Transverse colon (tissue), 4 donors: ENCODE measurements at regions not wholly inside any gene's neighbourhood (a gene's known extent, or its start where the extent isn't known, plus 50 kb on each side); places are given as distances from the start of the nearest gene placed in this dataset.

Source experiments
- DNase-seq: peaks from one replicate; pipeline ENCODE4 v3.0.0-alpha.2; 2019
- H3K27ac ChIP-seq, 4 donors: fragments of 200-600 bp; sonication (generic); 2 replicates each; pipeline ENCODE4 v1.5.1; 2016 to 2018; ENCODE audit warnings: inconsistent platforms in 4 of 4
- H3K27me3 ChIP-seq: fragments of 200-600 bp; sonication (generic); 2 replicates; pipeline ENCODE4 v1.5.1; 2017; ENCODE audit warnings: inconsistent platforms
- H3K36me3 ChIP-seq, 4 donors: fragments of 200-600 bp; sonication (generic); 2 replicates each; pipeline ENCODE4 v1.5.1; 2017 to 2019; ENCODE audit warnings: inconsistent platforms in 4 of 4
- H3K4me1 ChIP-seq, 4 donors: fragments of 200-600 bp; sonication (generic); 2 replicates each; pipeline ENCODE4 v1.5.1; 2017 to 2020; ENCODE audit warnings: inconsistent platforms in 4 of 4
- H3K4me3 ChIP-seq, 4 donors: fragments of 200-600 bp; sonication (generic); 1 replicate in 1 of 4; 2 replicates in 3 of 4; pipeline versions ENCODE4 v1.5.1 to v1.6.1; 2017 to 2019; ENCODE audit warnings: inconsistent platforms in 4 of 4
- H3K9me3 ChIP-seq, 2 donors: fragments of 200-600 bp; sonication (generic); 2 replicates each; pipeline ENCODE4 v1.5.1; 2017 to 2019; ENCODE audit warnings: inconsistent platforms in 2 of 2
- EP300 ChIP-seq: sonication (generic); formaldehyde crosslinking; IDR thresholded peaks from one replicate; pipeline ENCODE4 v1.6.1; 2017; ENCODE audit warnings: antibody characterized with exemption, low read depth
- POLR2A ChIP-seq: fragments of 450-650 bp; IDR thresholded peaks from one replicate; pipeline ENCODE4 v1.6.1; 2016; ENCODE audit warnings: antibody characterized with exemption, mild to moderate bottlenecking, moderate library complexity
- POLR2AphosphoS5 ChIP-seq, 3 donors: sonication (generic); formaldehyde crosslinking; IDR thresholded peaks; one replicate each; pipeline ENCODE4 v1.6.1; 2016; ENCODE audit warnings: antibody characterized with exemption in 3 of 3
- WGBS, 2 donors: methylation state at CpG; one replicate each; pipeline ENCODE4 v1.1.5; 2018; ENCODE audit warnings: low coverage in 1 of 2; 5-methylcytosine and 5-hydroxymethylcytosine counted together
- in situ Hi-C, 4 donors: fragments of 200-750 bp; cut with MboI; loops; one replicate each; pipeline versions ENCODE4 v1.15.0 to v1.15.1; 2017; ENCODE audit warnings: low sequenced_read_pairs in 3 of 4, low pct_ligation_motif_present in 1 of 4, low pct_unique_long_range_greater_than_20kb in 1 of 4
- intact Hi-C: fragments of 100-400 bp; cut with DNase I; formaldehyde crosslinking; loops from one replicate; pipeline ENCODE4 v1.15.1; 2023; ENCODE audit warnings: low total_unique reads
- TF ChIP-seq, protein P1 (sequence below), 5 experiments: fragments of 200-600 bp in 3 of 5; fragments of 450-650 bp in 2 of 5; sonication (generic) in 3 of 5; IDR thresholded peaks; 1 replicate in 2 of 5; 2 replicates in 3 of 5; pipeline ENCODE4 v1.5.1; 2016 to 2017; ENCODE audit warnings: antibody characterized with exemption in 5 of 5, inconsistent platforms in 3 of 5, mild to moderate bottlenecking in 2 of 5, moderate library complexity in 1 of 5

DNA sequence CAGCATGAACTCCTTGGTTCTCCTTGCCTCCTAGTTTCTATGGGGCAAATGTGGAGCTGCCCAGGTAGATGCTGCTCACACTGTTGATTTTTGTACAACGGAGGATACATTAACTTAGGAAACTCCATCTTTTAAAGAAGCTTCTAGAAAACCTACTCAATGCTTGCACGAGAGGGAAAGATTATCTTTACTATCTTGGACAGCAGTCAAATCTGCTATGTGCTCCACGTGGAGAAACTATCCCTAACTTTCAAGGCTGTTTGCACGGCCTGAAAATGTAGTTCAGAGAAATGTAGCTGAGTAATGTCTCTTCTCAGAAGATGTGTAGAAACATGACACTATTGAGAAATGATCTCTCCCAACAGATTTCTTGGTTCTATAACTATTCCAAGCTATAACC is 1530.9 kb upstream of the PABPC4L start:
- no peaks in the 10 kb centered on the region for H3K9me3 ChIP-seq
- no peak for TF ChIP-seq POLR2A
- in situ Hi-C loops (no loop called here), intact Hi-C loops (no loop called here)
- H3K4me3 ChIP-seq: no peak overlapping the region
- H3K4me1 ChIP-seq: no peaks in the 10 kb centered on the region
- H3K27ac ChIP-seq: no peak overlapping the region
- no peak for DNase-seq
- 58 to 80% methylated on average over 2 to 4 of the region's 4 CpGs for WGBS, 2 donors
- no peaks in the 10 kb centered on the region for H3K27me3 ChIP-seq
- no peaks in the 10 kb centered on the region for H3K36me3 ChIP-seq

- no peaks in the 10 kb centered on the region for H3K4me1 ChIP-seq
- in situ Hi-C loops (no loop called here), intact Hi-C loops (no loop called here)
- DNase-seq: no peak
- TF ChIP-seq POLR2A (no peak), EP300 (no peak), POLR2AphosphoS5 (IDR thresholded peaks at IDR 0.05) (no peak)
- TF ChIP-seq, protein P1, sequence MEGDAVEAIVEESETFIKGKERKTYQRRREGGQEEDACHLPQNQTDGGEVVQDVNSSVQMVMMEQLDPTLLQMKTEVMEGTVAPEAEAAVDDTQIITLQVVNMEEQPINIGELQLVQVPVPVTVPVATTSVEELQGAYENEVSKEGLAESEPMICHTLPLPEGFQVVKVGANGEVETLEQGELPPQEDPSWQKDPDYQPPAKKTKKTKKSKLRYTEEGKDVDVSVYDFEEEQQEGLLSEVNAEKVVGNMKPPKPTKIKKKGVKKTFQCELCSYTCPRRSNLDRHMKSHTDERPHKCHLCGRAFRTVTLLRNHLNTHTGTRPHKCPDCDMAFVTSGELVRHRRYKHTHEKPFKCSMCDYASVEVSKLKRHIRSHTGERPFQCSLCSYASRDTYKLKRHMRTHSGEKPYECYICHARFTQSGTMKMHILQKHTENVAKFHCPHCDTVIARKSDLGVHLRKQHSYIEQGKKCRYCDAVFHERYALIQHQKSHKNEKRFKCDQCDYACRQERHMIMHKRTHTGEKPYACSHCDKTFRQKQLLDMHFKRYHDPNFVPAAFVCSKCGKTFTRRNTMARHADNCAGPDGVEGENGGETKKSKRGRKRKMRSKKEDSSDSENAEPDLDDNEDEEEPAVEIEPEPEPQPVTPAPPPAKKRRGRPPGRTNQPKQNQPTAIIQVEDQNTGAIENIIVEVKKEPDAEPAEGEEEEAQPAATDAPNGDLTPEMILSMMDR (IDR thresholded peaks at IDR 0.05): no peak
- 46 to 49% methylated on average over 2 of the region's 2 CpGs for WGBS, 2 donors
- H3K36me3 ChIP-seq: no peaks in the 10 kb centered on the region
- no peaks in the 10 kb centered on the region for H3K27me3 ChIP-seq
- no peak overlapping the region for H3K4me3 ChIP-seq
- H3K9me3 ChIP-seq: no peaks in the 10 kb centered on the region
- H3K27ac ChIP-seq: no peak overlapping the region
Observed at GRCh38 chr4:135731682-135732081, 1530.1 kb upstream of the PABPC4L start.

- H3K27ac ChIP-seq: no peak overlapping the region
- no peak overlapping the region for H3K4me3 ChIP-seq
- no peaks in the 10 kb centered on the region for H3K4me1 ChIP-seq
- in situ Hi-C loops (no loop called here), intact Hi-C loops (no loop called here)
- no peak for DNase-seq
- H3K27me3 ChIP-seq: no peaks in the 10 kb centered on the region
- no peaks in the 10 kb centered on the region for H3K9me3 ChIP-seq
- WGBS, 2 donors: 77 to 86% methylated on average over 2 of the region's 2 CpGs
- H3K36me3 ChIP-seq: no peaks in the 10 kb centered on the region
- TF ChIP-seq EP300: no peak
- no peak for TF ChIP-seq POLR2AphosphoS5 (IDR thresholded peaks at IDR 0.05)
Observed at GRCh38 chr4:135724421-135724820, 1522.8 kb upstream of the PABPC4L start.

- H3K27me3 ChIP-seq: no peaks in the 10 kb centered on the region
- no peaks in the 10 kb centered on the region for H3K9me3 ChIP-seq
- WGBS, 2 donors: 83 to 88% methylated on average over 1 of the region's 1 CpG
- intact Hi-C loops: no loop called here
- DNase-seq: no peak
- no peaks in the 10 kb centered on the region for H3K36me3 ChIP-seq
- no peak overlapping the region for H3K27ac ChIP-seq
- in situ Hi-C loops: no loop called here
- no peak for TF ChIP-seq POLR2AphosphoS5 (IDR thresholded peaks at IDR 0.05)
- no peak for TF ChIP-seq POLR2A
- no peak for TF ChIP-seq EP300
- TF ChIP-seq, protein P1 (IDR thresholded peaks at IDR 0.05): no peak
- no peaks in the 10 kb centered on the region for H3K4me1 ChIP-seq
- no peak overlapping the region for H3K4me3 ChIP-seq
Observed at GRCh38 chr4:135718019-135718418, 1516.4 kb upstream of the PABPC4L start.

DNA sequence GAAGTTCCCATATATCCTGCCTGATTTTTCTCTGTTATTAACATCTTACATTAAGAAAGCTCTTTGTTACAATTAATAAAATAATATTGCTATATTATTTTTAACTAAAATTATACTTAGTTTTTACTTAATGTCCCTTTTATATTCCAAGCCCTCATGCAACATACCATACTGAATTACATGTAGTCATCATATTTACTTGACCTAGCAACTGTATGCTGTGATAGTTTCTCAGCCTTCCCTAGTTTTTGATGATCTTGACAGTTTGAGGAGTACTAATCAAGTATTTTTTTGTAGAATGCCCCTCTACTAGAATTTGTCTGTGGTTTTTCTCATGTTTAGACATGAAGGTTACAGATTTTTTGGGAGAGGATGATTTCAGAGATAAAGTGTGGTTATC is 1503.8 kb upstream of the PABPC4L start:
- intact Hi-C loops (no loop called here), in situ Hi-C loops (no loop called here)
- no peaks in the 10 kb centered on the region for H3K27me3 ChIP-seq
- H3K27ac ChIP-seq: no peak overlapping the region
- TF ChIP-seq EP300 (no peak), POLR2A (no peak), POLR2AphosphoS5 (IDR thresholded peaks at IDR 0.05) (no peak)
- TF ChIP-seq, protein P1 (IDR thresholded peaks at IDR 0.05): no peak
- H3K36me3 ChIP-seq: no peaks in the 10 kb centered on the region
- H3K4me3 ChIP-seq: no peak overlapping the region
- H3K9me3 ChIP-seq: no peaks in the 10 kb centered on the region
- H3K4me1 ChIP-seq: no peaks in the 10 kb centered on the region
- DNase-seq: no peak
